ENCODE measurements at regions not wholly inside any gene's neighbourhood (a gene's known extent, or its start where the extent isn't known, plus 50 kb on each side); places are given as distances from the start of the nearest gene placed in this dataset.

GRCh38 chr15:69540622-69541021 is 88.0 kb downstream of the RPLP1 start:
- TF ChIP-seq, protein P1, sequence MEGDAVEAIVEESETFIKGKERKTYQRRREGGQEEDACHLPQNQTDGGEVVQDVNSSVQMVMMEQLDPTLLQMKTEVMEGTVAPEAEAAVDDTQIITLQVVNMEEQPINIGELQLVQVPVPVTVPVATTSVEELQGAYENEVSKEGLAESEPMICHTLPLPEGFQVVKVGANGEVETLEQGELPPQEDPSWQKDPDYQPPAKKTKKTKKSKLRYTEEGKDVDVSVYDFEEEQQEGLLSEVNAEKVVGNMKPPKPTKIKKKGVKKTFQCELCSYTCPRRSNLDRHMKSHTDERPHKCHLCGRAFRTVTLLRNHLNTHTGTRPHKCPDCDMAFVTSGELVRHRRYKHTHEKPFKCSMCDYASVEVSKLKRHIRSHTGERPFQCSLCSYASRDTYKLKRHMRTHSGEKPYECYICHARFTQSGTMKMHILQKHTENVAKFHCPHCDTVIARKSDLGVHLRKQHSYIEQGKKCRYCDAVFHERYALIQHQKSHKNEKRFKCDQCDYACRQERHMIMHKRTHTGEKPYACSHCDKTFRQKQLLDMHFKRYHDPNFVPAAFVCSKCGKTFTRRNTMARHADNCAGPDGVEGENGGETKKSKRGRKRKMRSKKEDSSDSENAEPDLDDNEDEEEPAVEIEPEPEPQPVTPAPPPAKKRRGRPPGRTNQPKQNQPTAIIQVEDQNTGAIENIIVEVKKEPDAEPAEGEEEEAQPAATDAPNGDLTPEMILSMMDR (IDR thresholded peaks at IDR 0.05) = no peak
- TF ChIP-seq POLR2AphosphoS5 (IDR thresholded peaks at IDR 0.05) (no peak), POLR2A (IDR thresholded peaks at IDR 0.05; ENCODE audit: low read depth) (no peak), EP300 (IDR thresholded peaks at IDR 0.05) (no peak)

Data from esophagus muscularis mucosa (tissue), 4 donors.